Neuronal stem cell (in vitro differentiated cells): ENCODE measurements at regions not wholly inside any gene's neighbourhood (a gene's known extent, or its start where the extent isn't known, plus 50 kb on each side); places are given as distances from the start of the nearest gene placed in this dataset.

Experiments used
- DNase-seq: peaks from one replicate; pipeline ENCODE4 v3.0.0-alpha.2; 2013; ENCODE audit warnings: low spot score
- H2AFZ ChIP-seq: one replicate; pipeline ENCODE4 v1.6.1; 2013; ENCODE audit warnings: mild to moderate bottlenecking, low read length, inconsistent platforms
- H2AK5ac ChIP-seq: 2 replicates; pipeline ENCODE4 v1.6.1; 2013; ENCODE audit warnings: low read depth, mild to moderate bottlenecking, inconsistent platforms, low read length, moderate library complexity, mixed read lengths
- H2BK120ac ChIP-seq: 2 replicates; pipeline ENCODE4 v1.6.1; 2013; ENCODE audit warnings: low read depth, mild to moderate bottlenecking, inconsistent platforms, low read length, moderate library complexity, mixed read lengths
- H2BK12ac ChIP-seq: one replicate; pipeline ENCODE4 v1.6.1; 2013; ENCODE audit warnings: low read length, inconsistent platforms
- H2BK15ac ChIP-seq: 2 replicates; pipeline ENCODE4 v1.6.1; 2013; ENCODE audit warnings: mild to moderate bottlenecking, low read length, inconsistent platforms, mixed read lengths
- H2BK5ac ChIP-seq: one replicate; pipeline ENCODE4 v1.6.1; 2013; ENCODE audit warnings: inconsistent platforms, mild to moderate bottlenecking, low read length, moderate library complexity
- H3K14ac ChIP-seq: one replicate; pipeline ENCODE4 v1.6.1; 2013; ENCODE audit warnings: low read length, inconsistent platforms
- H3K18ac ChIP-seq: 2 replicates; pipeline ENCODE4 v1.6.1; 2013; ENCODE audit warnings: low read length, inconsistent platforms
- H3K23ac ChIP-seq: 2 replicates; pipeline ENCODE4 v1.6.1; 2013; ENCODE audit warnings: low read depth, mild to moderate bottlenecking, mixed read lengths, low read length, inconsistent platforms; ENCODE audit not compliant: poor library complexity
- H3K27ac ChIP-seq: replicated peaks from 3 replicates; pipeline ENCODE4 v1.5.1; 2013; ENCODE audit warnings: low read length, inconsistent platforms
- H3K27me3 ChIP-seq, 3 experiments: 2 replicates each; pipeline ENCODE4 v1.6.1; 2013; ENCODE audit warnings: low read length in 3 of 3, mild to moderate bottlenecking in 2 of 3, inconsistent platforms in 1 of 3, low read depth in 1 of 3, mixed read lengths in 1 of 3, moderate library complexity in 1 of 3; ENCODE audit not compliant: control insufficient read depth in 3 of 3, insufficient read depth in 3 of 3
- H3K36me3 ChIP-seq, 2 donors: replicated peaks in 1 of 2; 2 replicates each; pipeline ENCODE4 v1.6.1; 2013; ENCODE audit warnings: low read length in 2 of 2; ENCODE audit not compliant: control insufficient read depth in 2 of 2, insufficient read depth in 2 of 2
- H3K4ac ChIP-seq: 2 replicates; pipeline ENCODE4 v1.6.1; 2013; ENCODE audit warnings: inconsistent platforms, mild to moderate bottlenecking, low read length, moderate library complexity
- H3K4me1 ChIP-seq, 2 donors: 1 replicate in 1 of 2; 2 replicates in 1 of 2; pipeline ENCODE4 v1.6.1; 2013; ENCODE audit warnings: low read length in 2 of 2, low read depth in 1 of 2; ENCODE audit not compliant: control insufficient read depth in 2 of 2, insufficient read depth in 1 of 2
- H3K4me2 ChIP-seq: one replicate; pipeline ENCODE4 v1.6.1; 2013; ENCODE audit warnings: mild to moderate bottlenecking, low read length, inconsistent platforms; ENCODE audit not compliant: insufficient read depth, poor library complexity, severe bottlenecking
- H3K4me3 ChIP-seq, 2 donors: 2 replicates each; pipeline ENCODE4 v1.5.1; 2013; ENCODE audit warnings: low read length in 2 of 2, mild to moderate bottlenecking in 2 of 2, inconsistent platforms in 1 of 2, moderate library complexity in 1 of 2
- H3K79me1 ChIP-seq: one replicate; pipeline ENCODE4 v1.6.1; 2013; ENCODE audit warnings: low read depth, mild to moderate bottlenecking, inconsistent platforms, low read length, moderate library complexity
- H3K9ac ChIP-seq: one replicate; pipeline ENCODE4 v1.6.1; 2013; ENCODE audit warnings: mild to moderate bottlenecking, low read depth, low read length, inconsistent platforms; ENCODE audit not compliant: poor library complexity
- H3K9me3 ChIP-seq, 2 donors: replicated peaks in 1 of 2; 2 replicates each; pipeline versions ENCODE3 to v1.6.1; 2013; ENCODE audit warnings: low read length in 2 of 2, mild to moderate bottlenecking in 2 of 2, inconsistent platforms in 1 of 2, low read depth in 1 of 2, mixed read lengths in 1 of 2, moderate library complexity in 1 of 2; ENCODE audit not compliant: control insufficient read depth in 2 of 2, insufficient read depth in 1 of 2
- H4K8ac ChIP-seq: one replicate; pipeline ENCODE4 v1.6.1; 2013; ENCODE audit warnings: low read depth, mild to moderate bottlenecking, inconsistent platforms, low read length, moderate library complexity
- H4K91ac ChIP-seq: one replicate; pipeline ENCODE4 v1.6.1; 2013; ENCODE audit warnings: low read length, low read depth, mild to moderate bottlenecking, inconsistent platforms; ENCODE audit not compliant: poor library complexity
- WGBS, 2 donors: extraction: QIAGEN DNeasy Blood & Tissue Kit; methylation state at CpG; one replicate each; pipeline ENCODE4 v1.1.7; 2013; ENCODE audit warnings: missing lambda C conversion rate in 2 of 2, mixed read lengths in 1 of 2; ENCODE audit not compliant: insufficient read length in 2 of 2, insufficient replicate concordance in 1 of 2; ENCODE audit errors: extremely low coverage in 2 of 2; 5-methylcytosine and 5-hydroxymethylcytosine counted together

- Histone ChIP-seq H3K9ac (no peak overlapping the region), H3K27ac (no peak overlapping the region), H3K36me3 (no peaks in the 10 kb centered on the region), H4K91ac (no peak overlapping the region), H3K4me1 (no peaks in the 10 kb centered on the region), H2BK120ac (no peak overlapping the region), H2AFZ (no peak overlapping the region), H2AK5ac (no peak overlapping the region), H2BK15ac (no peak overlapping the region), H2BK12ac (no peak overlapping the region), H3K27me3 (no peaks in the 10 kb centered on the region), H3K79me1 (no peaks in the 10 kb centered on the region), H2BK5ac (no peak overlapping the region), H3K14ac (no peak overlapping the region), H3K23ac (no peak overlapping the region), H4K8ac (no peak overlapping the region), H3K9me3 (no peaks in the 10 kb centered on the region), H3K4ac (no peak overlapping the region), H3K18ac (no peak overlapping the region), H3K4me2 (no peak overlapping the region), H3K4me3 (no peak overlapping the region)
- DNase-seq = no peak
- WGBS, 2 donors = no CpG with 5 or more reads among the region's 6 CpGs
Observed at GRCh38 chr17:33381201-33381600, 88.1 kb upstream of the ASIC2 start.

GRCh38 chr17:33383488-33384023 is 90.5 kb upstream of the ASIC2 start:
- WGBS, 2 donors = no CpG with 5 or more reads among the region's 3 CpGs
- no peak overlapping the region for H2BK5ac ChIP-seq

GRCh38 chr17:33385133-33385532 is 92.0 kb upstream of the ASIC2 start:
- H3K4me2 ChIP-seq = no peak overlapping the region
- no peak for DNase-seq
- H3K4ac ChIP-seq = no peak overlapping the region
- H4K91ac ChIP-seq = no peak overlapping the region
- no peak overlapping the region for H3K9ac ChIP-seq
- H2BK120ac ChIP-seq = no peak overlapping the region
- no peaks in the 10 kb centered on the region for H3K79me1 ChIP-seq
- no peak overlapping the region for H3K14ac ChIP-seq
- no peak overlapping the region for H2BK5ac ChIP-seq
- H3K18ac ChIP-seq = no peak overlapping the region
- no peaks in the 10 kb centered on the region for H3K9me3 ChIP-seq
- WGBS, 2 donors = no CpG with 5 or more reads among the region's 4 CpGs
- no peak overlapping the region for H2AFZ ChIP-seq
- no peak overlapping the region for H4K8ac ChIP-seq
- H3K27ac ChIP-seq = no peak overlapping the region
- H3K4me1 ChIP-seq = no peaks in the 10 kb centered on the region
- no peak overlapping the region for H3K23ac ChIP-seq
- H2AK5ac ChIP-seq = no peak overlapping the region
- H2BK15ac ChIP-seq = no peak overlapping the region
- no peaks in the 10 kb centered on the region for H3K36me3 ChIP-seq
- H3K27me3 ChIP-seq = no peaks in the 10 kb centered on the region
- no peak overlapping the region for H3K4me3 ChIP-seq
- H2BK12ac ChIP-seq = no peak overlapping the region

More at GRCh38 chr17:33383488-33384023, 90.5 kb upstream of the ASIC2 start:
- no peak overlapping the region for H2BK120ac ChIP-seq
- no peak overlapping the region for H3K18ac ChIP-seq
- H2AK5ac ChIP-seq = no peak overlapping the region
- no peak overlapping the region for H3K23ac ChIP-seq
- no peak overlapping the region for H2BK12ac ChIP-seq
- no peak overlapping the region for H3K4ac ChIP-seq
- no peak overlapping the region for H2BK15ac ChIP-seq
- no peaks in the 10 kb centered on the region for H3K9me3 ChIP-seq
- H3K27ac ChIP-seq = no peak overlapping the region
- no peak for DNase-seq
- H3K79me1 ChIP-seq = no peaks in the 10 kb centered on the region
- no peaks in the 10 kb centered on the region for H3K4me1 ChIP-seq
- no peak overlapping the region for H3K4me3 ChIP-seq
- H3K27me3 ChIP-seq = no peaks in the 10 kb centered on the region
- no peak overlapping the region for H4K91ac ChIP-seq
- H3K36me3 ChIP-seq = no peaks in the 10 kb centered on the region
- H3K4me2 ChIP-seq = no peak overlapping the region
- no peak overlapping the region for H3K9ac ChIP-seq
- H4K8ac ChIP-seq = no peak overlapping the region
- H2AFZ ChIP-seq = no peak overlapping the region
- no peak overlapping the region for H3K14ac ChIP-seq

GRCh38 chr17:33385713-33386112 is 92.6 kb upstream of the ASIC2 start:
- no CpG with 5 or more reads among the region's 3 CpGs for WGBS, 2 donors
- no peak overlapping the region for H3K27ac ChIP-seq
- no peak overlapping the region for H3K4me2 ChIP-seq
- H2AFZ ChIP-seq = no peak overlapping the region
- no peak overlapping the region for H2BK12ac ChIP-seq
- H2BK120ac ChIP-seq = no peak overlapping the region
- no peaks in the 10 kb centered on the region for H3K4me1 ChIP-seq
- no peak overlapping the region for H3K23ac ChIP-seq
- H3K79me1 ChIP-seq = no peaks in the 10 kb centered on the region
- no peak overlapping the region for H2BK5ac ChIP-seq
- DNase-seq = no peak
- no peak overlapping the region for H4K91ac ChIP-seq
- H3K4me3 ChIP-seq = no peak overlapping the region
- H3K9ac ChIP-seq = no peak overlapping the region
- no peaks in the 10 kb centered on the region for H3K9me3 ChIP-seq
- H3K14ac ChIP-seq = no peak overlapping the region
- no peaks in the 10 kb centered on the region for H3K27me3 ChIP-seq
- no peak overlapping the region for H2AK5ac ChIP-seq
- H3K36me3 ChIP-seq = no peaks in the 10 kb centered on the region
- no peak overlapping the region for H4K8ac ChIP-seq
- no peak overlapping the region for H3K18ac ChIP-seq
- H2BK15ac ChIP-seq = no peak overlapping the region
- no peak overlapping the region for H3K4ac ChIP-seq
